GM23338 (cell line): ENCODE measurements at regions not wholly inside any gene's neighbourhood (a gene's known extent, or its start where the extent isn't known, plus 50 kb on each side); places are given as distances from the start of the nearest gene placed in this dataset.

Experiments used
- ATAC-seq: fragments of 200-7000 bp; cut with Tn5 transposase; 3 replicates; pipeline ENCODE4 v1.9.1; 2020
- DNase-seq: peaks from one replicate; pipeline ENCODE4 v3.0.0-alpha.2; 2015; ENCODE audit warnings: low spot score
- H2AFZ ChIP-seq: fragments of 200-600 bp; sonication (generic); 2 replicates; pipeline ENCODE4 v1.8.0; 2016; ENCODE audit warnings: antibody characterized with exemption, mild to moderate bottlenecking, moderate library complexity
- H3F3A ChIP-seq: fragments of 200-600 bp; sonication (generic); replicated peaks from 2 replicates; pipeline ENCODE4 v1.8.0; 2017; ENCODE audit warnings: antibody characterized with exemption, mixed run types, low read depth
- H3K27ac ChIP-seq: fragments of 200-600 bp; sonication (generic); 2 replicates; pipeline ENCODE4 v1.6.1; 2016; ENCODE audit warnings: low read depth
- H3K27me3 ChIP-seq: fragments of 200-600 bp; sonication (generic); 2 replicates; pipeline ENCODE4 v1.8.0; 2016; ENCODE audit warnings: mild to moderate bottlenecking, mixed run types, moderate library complexity; ENCODE audit not compliant: insufficient read depth
- H3K36me3 ChIP-seq: fragments of 200-600 bp; sonication (generic); 2 replicates; pipeline ENCODE4 v1.8.0; 2016; ENCODE audit warnings: mild to moderate bottlenecking; ENCODE audit not compliant: insufficient read depth
- H3K4me1 ChIP-seq: fragments of 200-600 bp; sonication (generic); 2 replicates; pipeline ENCODE4 v1.8.0; 2016; ENCODE audit warnings: mild to moderate bottlenecking, moderate library complexity; ENCODE audit not compliant: insufficient read depth
- H3K4me2 ChIP-seq: fragments of 200-600 bp; sonication (generic); 2 replicates; pipeline ENCODE4 v1.7.1; 2017; ENCODE audit warnings: mixed run types
- H3K4me3 ChIP-seq: fragments of 200-600 bp; sonication (generic); 2 replicates; pipeline ENCODE4 v1.6.1; 2016; ENCODE audit warnings: mixed run types
- H3K79me2 ChIP-seq: fragments of 200-600 bp; sonication (generic); replicated peaks from 2 replicates; pipeline ENCODE4 v1.8.0; 2017; ENCODE audit warnings: mild to moderate bottlenecking; ENCODE audit not compliant: insufficient read depth
- H3K9me2 ChIP-seq: fragments of 200-600 bp; sonication (generic); 2 replicates; pipeline ENCODE4 v1.8.0; 2017; ENCODE audit not compliant: insufficient read depth
- H4K20me1 ChIP-seq: fragments of 200-600 bp; sonication (generic); replicated peaks from 2 replicates; pipeline ENCODE4 v1.8.0; 2017; ENCODE audit warnings: mild to moderate bottlenecking; ENCODE audit not compliant: insufficient read depth
- H3K27ac Mint-ChIP-seq: 2 replicates; pipeline ENCODE4 v1.8.0; 2020; ENCODE audit warnings: inconsistent platforms, mild to moderate bottlenecking, moderate library complexity, mixed read lengths
- H3K27me3 Mint-ChIP-seq: 3 replicates; pipeline ENCODE4 v1.8.0; 2022; ENCODE audit warnings: low read depth, mild to moderate bottlenecking, moderate library complexity, mixed read lengths, inconsistent platforms; ENCODE audit not compliant: insufficient read depth, poor library complexity
- H3K36me3 Mint-ChIP-seq: 3 replicates; pipeline ENCODE4 v1.8.0; 2021; ENCODE audit warnings: low read depth, mild to moderate bottlenecking, inconsistent platforms, moderate library complexity, mixed read lengths
- H3K4me1 Mint-ChIP-seq: 3 replicates; pipeline ENCODE4 v1.8.0; 2020; ENCODE audit warnings: mild to moderate bottlenecking, inconsistent platforms, mixed read lengths
- H3K4me3 Mint-ChIP-seq: 3 replicates; pipeline ENCODE4 v1.8.0; 2021; ENCODE audit warnings: moderate library complexity, mild to moderate bottlenecking, inconsistent platforms, mixed read lengths
- H3K9me3 Mint-ChIP-seq: 3 replicates; pipeline ENCODE4 v1.8.0; 2020; ENCODE audit warnings: moderate library complexity, mild to moderate bottlenecking, inconsistent platforms, mixed read lengths
- CREB1 ChIP-seq: fragments of 250-450 bp; sonication (Bioruptor Pico); IDR thresholded peaks from 2 replicates; pipeline ENCODE4 v1.5.0; 2020; ENCODE audit warnings: low read depth, mild to moderate bottlenecking, moderate library complexity
- EZH2 ChIP-seq: fragments of 200-600 bp; sonication (generic); IDR thresholded peaks from one replicate; pipeline ENCODE4 v1.8.0; 2017; ENCODE audit warnings: antibody characterized with exemption, mild to moderate bottlenecking, low read depth; ENCODE audit not compliant: unreplicated experiment
- EZH2phosphoT487 ChIP-seq: fragments of 200-600 bp; sonication (generic); IDR thresholded peaks from one replicate; pipeline ENCODE4 v1.8.1; 2018; ENCODE audit warnings: antibody characterized with exemption; ENCODE audit not compliant: unreplicated experiment
- JUNB ChIP-seq: IDR thresholded peaks from one replicate; pipeline ENCODE4 v1.6.1; 2016; ENCODE audit warnings: antibody characterized with exemption; ENCODE audit not compliant: unreplicated experiment
- NANOG ChIP-seq: IDR thresholded peaks from 2 replicates; pipeline ENCODE4 v1.6.1; 2016; ENCODE audit warnings: antibody characterized with exemption, borderline replicate concordance
- POLR2AphosphoS5 ChIP-seq: IDR thresholded peaks from 2 replicates; pipeline ENCODE4 v1.6.1; 2016; ENCODE audit warnings: antibody characterized with exemption, low read depth
- STAT1 ChIP-seq: IDR thresholded peaks from one replicate; pipeline ENCODE4 v1.6.1; 2016; ENCODE audit warnings: antibody characterized with exemption; ENCODE audit not compliant: unreplicated experiment
- ZNF114 ChIP-seq: fragments of 250-450 bp; sonication (Bioruptor Pico); IDR thresholded peaks from 2 replicates; pipeline ENCODE4 v1.5.0; 2020; ENCODE audit warnings: mild to moderate bottlenecking, moderate library complexity
- ZNF331 ChIP-seq: fragments of 250-450 bp; sonication (Bioruptor Pico); IDR thresholded peaks from 2 replicates; pipeline ENCODE4 v1.5.0; 2020; ENCODE audit warnings: low read depth, mild to moderate bottlenecking, moderate library complexity
- TF ChIP-seq, protein P1 (sequence below), 2 experiments: fragments of 200-600 bp in 1 of 2; sonication (generic) in 1 of 2; conservative IDR thresholded peaks; 2 replicates each; pipeline versions ENCODE4 v1.5.1 to v1.6.1; 2016 to 2017; ENCODE audit warnings: antibody characterized with exemption in 2 of 2, low read depth in 2 of 2, mild to moderate bottlenecking in 2 of 2, moderate library complexity in 1 of 2
- TF ChIP-seq, protein P2 (sequence below): IDR thresholded peaks from 2 replicates; pipeline ENCODE4 v1.6.1; 2016; ENCODE audit warnings: antibody characterized with exemption
- TF ChIP-seq, protein P3 (sequence below): fragments of 250-450 bp; sonication (Bioruptor Pico); IDR thresholded peaks from 2 replicates; pipeline ENCODE4 v1.5.0; 2020; ENCODE audit warnings: mild to moderate bottlenecking, moderate library complexity
- TF ChIP-seq, protein P4 (sequence below): IDR thresholded peaks from one replicate; pipeline ENCODE4 v1.6.1; 2018; ENCODE audit warnings: antibody characterized with exemption; ENCODE audit not compliant: unreplicated experiment

DNA sequence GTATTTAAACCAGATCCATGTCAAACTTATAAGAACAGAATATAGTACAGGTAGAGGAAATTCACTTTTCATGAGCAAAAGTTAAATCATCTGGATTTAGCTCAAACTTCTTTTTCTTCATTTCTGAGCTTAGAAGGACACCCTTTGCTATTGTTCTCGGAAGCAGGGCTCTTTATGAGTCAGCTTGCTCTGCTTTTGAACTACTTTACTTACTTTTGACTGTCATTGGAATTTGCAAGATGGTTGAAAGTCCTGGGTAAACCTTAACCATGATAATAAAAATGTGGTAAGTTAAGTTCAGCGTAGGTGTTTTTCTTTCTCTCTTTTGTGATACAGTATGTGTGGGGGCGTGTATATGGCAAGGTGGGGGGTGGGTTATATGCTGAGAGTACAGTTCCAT, 312.7 kb upstream of the DPH6 start:
- Histone ChIP-seq H4K20me1 (no peaks in the 10 kb centered on the region), H3F3A (no peaks in the 10 kb centered on the region), H3K27me3 (no peaks in the 10 kb centered on the region), H3K4me1 (no peaks in the 10 kb centered on the region), H3K79me2 (no peaks in the 10 kb centered on the region), H3K4me2 (no peak overlapping the region), H2AFZ (no peak overlapping the region), H3K36me3 (no peaks in the 10 kb centered on the region), H3K9me2 (no peaks in the 10 kb centered on the region), H3K4me3 (no peak overlapping the region), H3K27ac (no peak overlapping the region)
- Mint-ChIP-seq H3K4me3 (no peak overlapping the region), H3K36me3 (no peaks in the 10 kb centered on the region), H3K27ac (peak overlapping the region; percentile 75), H3K9me3 (no peaks in the 10 kb centered on the region), H3K27me3 (peaks cover 1% of the 10 kb centered on the region), H3K4me1 (peaks cover 15% of the 10 kb centered on the region; the same call in 2 of the 3 replicates)
- DNase-seq = no peak
- no peak for ATAC-seq
- TF ChIP-seq, protein P1, sequence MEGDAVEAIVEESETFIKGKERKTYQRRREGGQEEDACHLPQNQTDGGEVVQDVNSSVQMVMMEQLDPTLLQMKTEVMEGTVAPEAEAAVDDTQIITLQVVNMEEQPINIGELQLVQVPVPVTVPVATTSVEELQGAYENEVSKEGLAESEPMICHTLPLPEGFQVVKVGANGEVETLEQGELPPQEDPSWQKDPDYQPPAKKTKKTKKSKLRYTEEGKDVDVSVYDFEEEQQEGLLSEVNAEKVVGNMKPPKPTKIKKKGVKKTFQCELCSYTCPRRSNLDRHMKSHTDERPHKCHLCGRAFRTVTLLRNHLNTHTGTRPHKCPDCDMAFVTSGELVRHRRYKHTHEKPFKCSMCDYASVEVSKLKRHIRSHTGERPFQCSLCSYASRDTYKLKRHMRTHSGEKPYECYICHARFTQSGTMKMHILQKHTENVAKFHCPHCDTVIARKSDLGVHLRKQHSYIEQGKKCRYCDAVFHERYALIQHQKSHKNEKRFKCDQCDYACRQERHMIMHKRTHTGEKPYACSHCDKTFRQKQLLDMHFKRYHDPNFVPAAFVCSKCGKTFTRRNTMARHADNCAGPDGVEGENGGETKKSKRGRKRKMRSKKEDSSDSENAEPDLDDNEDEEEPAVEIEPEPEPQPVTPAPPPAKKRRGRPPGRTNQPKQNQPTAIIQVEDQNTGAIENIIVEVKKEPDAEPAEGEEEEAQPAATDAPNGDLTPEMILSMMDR (conservative IDR thresholded peaks at IDR 0.05; ENCODE audit: low read depth in 2 of 2) = no peak
- TF ChIP-seq EZH2phosphoT487 (no peak), STAT1 (no peak), CREB1 (CRISPR knock-in tag) (no peak), NANOG (no peak), POLR2AphosphoS5 (no peak), EZH2 (no peak), JUNB (no peak), ZNF331 (no peak), ZNF114 (CRISPR knock-in tag) (no peak)
- TF ChIP-seq, protein P2, sequence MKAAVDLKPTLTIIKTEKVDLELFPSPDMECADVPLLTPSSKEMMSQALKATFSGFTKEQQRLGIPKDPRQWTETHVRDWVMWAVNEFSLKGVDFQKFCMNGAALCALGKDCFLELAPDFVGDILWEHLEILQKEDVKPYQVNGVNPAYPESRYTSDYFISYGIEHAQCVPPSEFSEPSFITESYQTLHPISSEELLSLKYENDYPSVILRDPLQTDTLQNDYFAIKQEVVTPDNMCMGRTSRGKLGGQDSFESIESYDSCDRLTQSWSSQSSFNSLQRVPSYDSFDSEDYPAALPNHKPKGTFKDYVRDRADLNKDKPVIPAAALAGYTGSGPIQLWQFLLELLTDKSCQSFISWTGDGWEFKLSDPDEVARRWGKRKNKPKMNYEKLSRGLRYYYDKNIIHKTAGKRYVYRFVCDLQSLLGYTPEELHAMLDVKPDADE = no peak
- TF ChIP-seq, protein P3, sequence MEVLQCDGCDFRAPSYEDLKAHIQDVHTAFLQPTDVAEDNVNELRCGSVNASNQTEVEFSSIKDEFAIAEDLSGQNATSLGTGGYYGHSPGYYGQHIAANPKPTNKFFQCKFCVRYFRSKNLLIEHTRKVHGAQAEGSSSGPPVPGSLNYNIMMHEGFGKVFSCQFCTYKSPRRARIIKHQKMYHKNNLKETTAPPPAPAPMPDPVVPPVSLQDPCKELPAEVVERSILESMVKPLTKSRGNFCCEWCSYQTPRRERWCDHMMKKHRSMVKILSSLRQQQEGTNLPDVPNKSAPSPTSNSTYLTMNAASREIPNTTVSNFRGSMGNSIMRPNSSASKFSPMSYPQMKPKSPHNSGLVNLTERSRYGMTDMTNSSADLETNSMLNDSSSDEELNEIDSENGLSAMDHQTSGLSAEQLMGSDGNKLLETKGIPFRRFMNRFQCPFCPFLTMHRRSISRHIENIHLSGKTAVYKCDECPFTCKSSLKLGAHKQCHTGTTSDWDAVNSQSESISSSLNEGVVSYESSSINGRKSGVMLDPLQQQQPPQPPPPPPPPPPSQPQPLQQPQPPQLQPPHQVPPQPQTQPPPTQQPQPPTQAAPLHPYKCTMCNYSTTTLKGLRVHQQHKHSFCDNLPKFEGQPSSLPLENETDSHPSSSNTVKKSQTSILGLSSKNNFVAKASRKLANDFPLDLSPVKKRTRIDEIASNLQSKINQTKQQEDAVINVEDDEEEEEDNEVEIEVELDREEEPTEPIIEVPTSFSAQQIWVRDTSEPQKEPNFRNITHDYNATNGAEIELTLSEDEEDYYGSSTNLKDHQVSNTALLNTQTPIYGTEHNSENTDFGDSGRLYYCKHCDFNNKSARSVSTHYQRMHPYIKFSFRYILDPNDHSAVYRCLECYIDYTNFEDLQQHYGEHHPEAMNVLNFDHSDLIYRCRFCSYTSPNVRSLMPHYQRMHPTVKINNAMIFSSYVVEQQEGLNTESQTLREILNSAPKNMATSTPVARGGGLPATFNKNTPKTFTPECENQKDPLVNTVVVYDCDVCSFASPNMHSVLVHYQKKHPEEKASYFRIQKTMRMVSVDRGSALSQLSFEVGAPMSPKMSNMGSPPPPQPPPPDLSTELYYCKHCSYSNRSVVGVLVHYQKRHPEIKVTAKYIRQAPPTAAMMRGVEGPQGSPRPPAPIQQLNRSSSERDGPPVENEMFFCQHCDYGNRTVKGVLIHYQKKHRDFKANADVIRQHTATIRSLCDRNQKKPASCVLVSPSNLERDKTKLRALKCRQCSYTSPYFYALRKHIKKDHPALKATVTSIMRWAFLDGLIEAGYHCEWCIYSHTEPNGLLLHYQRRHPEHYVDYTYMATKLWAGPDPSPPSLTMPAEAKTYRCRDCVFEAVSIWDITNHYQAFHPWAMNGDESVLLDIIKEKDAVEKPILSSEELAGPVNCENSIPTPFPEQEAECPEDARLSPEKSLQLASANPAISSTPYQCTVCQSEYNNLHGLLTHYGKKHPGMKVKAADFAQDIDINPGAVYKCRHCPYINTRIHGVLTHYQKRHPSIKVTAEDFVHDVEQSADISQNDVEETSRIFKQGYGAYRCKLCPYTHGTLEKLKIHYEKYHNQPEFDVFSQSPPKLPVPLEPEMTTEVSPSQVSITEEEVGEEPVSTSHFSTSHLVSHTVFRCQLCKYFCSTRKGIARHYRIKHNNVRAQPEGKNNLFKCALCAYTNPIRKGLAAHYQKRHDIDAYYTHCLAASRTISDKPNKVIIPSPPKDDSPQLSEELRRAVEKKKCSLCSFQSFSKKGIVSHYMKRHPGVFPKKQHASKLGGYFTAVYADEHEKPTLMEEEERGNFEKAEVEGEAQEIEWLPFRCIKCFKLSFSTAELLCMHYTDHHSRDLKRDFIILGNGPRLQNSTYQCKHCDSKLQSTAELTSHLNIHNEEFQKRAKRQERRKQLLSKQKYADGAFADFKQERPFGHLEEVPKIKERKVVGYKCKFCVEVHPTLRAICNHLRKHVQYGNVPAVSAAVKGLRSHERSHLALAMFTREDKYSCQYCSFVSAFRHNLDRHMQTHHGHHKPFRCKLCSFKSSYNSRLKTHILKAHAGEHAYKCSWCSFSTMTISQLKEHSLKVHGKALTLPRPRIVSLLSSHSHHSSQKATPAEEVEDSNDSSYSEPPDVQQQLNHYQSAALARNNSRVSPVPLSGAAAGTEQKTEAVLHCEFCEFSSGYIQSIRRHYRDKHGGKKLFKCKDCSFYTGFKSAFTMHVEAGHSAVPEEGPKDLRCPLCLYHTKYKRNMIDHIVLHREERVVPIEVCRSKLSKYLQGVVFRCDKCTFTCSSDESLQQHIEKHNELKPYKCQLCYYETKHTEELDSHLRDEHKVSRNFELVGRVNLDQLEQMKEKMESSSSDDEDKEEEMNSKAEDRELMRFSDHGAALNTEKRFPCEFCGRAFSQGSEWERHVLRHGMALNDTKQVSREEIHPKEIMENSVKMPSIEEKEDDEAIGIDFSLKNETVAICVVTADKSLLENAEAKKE (CRISPR knock-in tag) = no peak
- TF ChIP-seq, protein P4, sequence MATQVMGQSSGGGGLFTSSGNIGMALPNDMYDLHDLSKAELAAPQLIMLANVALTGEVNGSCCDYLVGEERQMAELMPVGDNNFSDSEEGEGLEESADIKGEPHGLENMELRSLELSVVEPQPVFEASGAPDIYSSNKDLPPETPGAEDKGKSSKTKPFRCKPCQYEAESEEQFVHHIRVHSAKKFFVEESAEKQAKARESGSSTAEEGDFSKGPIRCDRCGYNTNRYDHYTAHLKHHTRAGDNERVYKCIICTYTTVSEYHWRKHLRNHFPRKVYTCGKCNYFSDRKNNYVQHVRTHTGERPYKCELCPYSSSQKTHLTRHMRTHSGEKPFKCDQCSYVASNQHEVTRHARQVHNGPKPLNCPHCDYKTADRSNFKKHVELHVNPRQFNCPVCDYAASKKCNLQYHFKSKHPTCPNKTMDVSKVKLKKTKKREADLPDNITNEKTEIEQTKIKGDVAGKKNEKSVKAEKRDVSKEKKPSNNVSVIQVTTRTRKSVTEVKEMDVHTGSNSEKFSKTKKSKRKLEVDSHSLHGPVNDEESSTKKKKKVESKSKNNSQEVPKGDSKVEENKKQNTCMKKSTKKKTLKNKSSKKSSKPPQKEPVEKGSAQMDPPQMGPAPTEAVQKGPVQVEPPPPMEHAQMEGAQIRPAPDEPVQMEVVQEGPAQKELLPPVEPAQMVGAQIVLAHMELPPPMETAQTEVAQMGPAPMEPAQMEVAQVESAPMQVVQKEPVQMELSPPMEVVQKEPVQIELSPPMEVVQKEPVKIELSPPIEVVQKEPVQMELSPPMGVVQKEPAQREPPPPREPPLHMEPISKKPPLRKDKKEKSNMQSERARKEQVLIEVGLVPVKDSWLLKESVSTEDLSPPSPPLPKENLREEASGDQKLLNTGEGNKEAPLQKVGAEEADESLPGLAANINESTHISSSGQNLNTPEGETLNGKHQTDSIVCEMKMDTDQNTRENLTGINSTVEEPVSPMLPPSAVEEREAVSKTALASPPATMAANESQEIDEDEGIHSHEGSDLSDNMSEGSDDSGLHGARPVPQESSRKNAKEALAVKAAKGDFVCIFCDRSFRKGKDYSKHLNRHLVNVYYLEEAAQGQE = no peak
